SK-N-SH (cell line): ENCODE measurements at regions not wholly inside any gene's neighbourhood (a gene's known extent, or its start where the extent isn't known, plus 50 kb on each side); places are given as distances from the start of the nearest gene placed in this dataset.

ENCODE experiments used
- CTCF ChIA-PET: fragments of 300-600, 350-600 bp; formaldehyde crosslinking; extraction: SDS; loops from one replicate; lab custom pipeline; 2021; lab: Yijun Ruan, JAX
- POLR2A ChIA-PET: fragments of 350-600 bp; sonication (Branson Sonifier 250); formaldehyde crosslinking; extraction: SDS; loops from one replicate; lab custom pipeline; 2020; ENCODE audit warnings: antibody characterized with exemption, inconsistent platforms; lab: Yijun Ruan, JAX
- DNase-seq: peaks from one replicate; pipeline ENCODE4 v3.0.0; 2012
- H2AFZ ChIP-seq: fragments of 200-600 bp; sonication (generic); 2 replicates; pipeline ENCODE4 v1.8.1; 2016; ENCODE audit warnings: antibody characterized with exemption, mild to moderate bottlenecking, low read depth
- H3F3A ChIP-seq: fragments of 200-600 bp; sonication (generic); replicated peaks from 2 replicates; pipeline ENCODE3; 2016; ENCODE audit warnings: antibody characterized with exemption, mild to moderate bottlenecking; ENCODE audit not compliant: insufficient read depth
- H3K27ac ChIP-seq, 2 experiments: fragments of 200-500 bp in 1 of 2; fragments of 200-600 bp in 1 of 2; sonication (Bioruptor generic) in 1 of 2; sonication (generic), shearing (Covaris generic) in 1 of 2; 2 replicates each; pipeline versions ENCODE4 v1.5.1 to v1.6.1; 2014 to 2016; ENCODE audit warnings: low read depth in 2 of 2, inconsistent platforms in 1 of 2, low read length in 1 of 2, mild to moderate bottlenecking in 1 of 2, mixed read lengths in 1 of 2
- H3K27me3 ChIP-seq: fragments of 200-600 bp; sonication (generic), shearing (Covaris generic); 2 replicates; pipeline ENCODE4 v1.6.1; 2016; ENCODE audit warnings: mixed run types; ENCODE audit not compliant: insufficient read depth
- H3K36me3 ChIP-seq, 2 experiments: fragments of 200-500 bp in 1 of 2; fragments of 200-600 bp in 1 of 2; sonication (Bioruptor generic) in 1 of 2; sonication (generic) in 1 of 2; replicated peaks in 1 of 2; 2 replicates each; pipeline versions ENCODE3 to v1.5.1; 2014 to 2016; ENCODE audit warnings: low read length in 1 of 2, mild to moderate bottlenecking in 1 of 2; ENCODE audit not compliant: insufficient read depth in 2 of 2, control insufficient read depth in 1 of 2
- H3K4me1 ChIP-seq, 2 experiments: fragments of 200-500 bp in 1 of 2; fragments of 200-600 bp in 1 of 2; sonication (Bioruptor generic) in 1 of 2; sonication (generic), shearing (Covaris generic) in 1 of 2; 2 replicates each; pipeline versions ENCODE4 v1.5.1 to v1.6.1; 2014 to 2016; ENCODE audit warnings: low read depth in 1 of 2, low read length in 1 of 2, mixed run types in 1 of 2; ENCODE audit not compliant: insufficient read depth in 2 of 2, control insufficient read depth in 1 of 2
- H3K4me2 ChIP-seq: fragments of 200-600 bp; sonication (generic), shearing (Covaris generic); 2 replicates; pipeline ENCODE4 v1.6.1; 2017; ENCODE audit warnings: mixed run types
- H3K4me3 ChIP-seq, 2 experiments: fragments of 200-500 bp in 1 of 2; fragments of 200-600 bp in 1 of 2; sonication (Bioruptor generic) in 1 of 2; sonication (generic), shearing (Covaris generic) in 1 of 2; 2 replicates each; pipeline versions ENCODE4 v1.5.1 to v1.8.1; 2014 to 2016; ENCODE audit warnings: low read depth in 2 of 2, inconsistent platforms in 1 of 2, low read length in 1 of 2, mild to moderate bottlenecking in 1 of 2, mixed read lengths in 1 of 2, moderate library complexity in 1 of 2
- H3K79me2 ChIP-seq: fragments of 200-600 bp; sonication (generic); 2 replicates; pipeline ENCODE4 v1.8.1; 2017; ENCODE audit warnings: mild to moderate bottlenecking; ENCODE audit not compliant: insufficient read depth
- H3K9ac ChIP-seq: fragments of 200-600 bp; sonication (generic); 2 replicates; pipeline ENCODE4 v1.6.1; 2017; ENCODE audit warnings: mixed run types
- H3K9me2 ChIP-seq: fragments of 200-600 bp; sonication (generic); 2 replicates; pipeline ENCODE4 v1.6.1; 2017; ENCODE audit warnings: mixed run types
- H3K9me3 ChIP-seq: fragments of 200-600 bp; sonication (generic); 2 replicates; pipeline ENCODE4 v1.6.1; 2017; ENCODE audit warnings: mixed run types, mild to moderate bottlenecking, moderate library complexity
- H4K20me1 ChIP-seq: fragments of 200-600 bp; sonication (generic); 2 replicates; pipeline ENCODE4 v1.6.1; 2017; ENCODE audit warnings: mild to moderate bottlenecking, mixed run types; ENCODE audit not compliant: insufficient read depth
- CHD2 ChIP-seq: fragments of 150-350 bp; IDR thresholded peaks from 2 replicates; pipeline ENCODE4 v1.6.1; 2018; ENCODE audit warnings: low read length; ENCODE audit not compliant: partially characterized antibody
- CTCF ChIP-seq: fragments of 200-600 bp; sonication (generic); IDR thresholded peaks from 2 replicates; pipeline ENCODE4 v1.6.1; 2017; ENCODE audit warnings: antibody characterized with exemption, mild to moderate bottlenecking, moderate library complexity
- ELF1 ChIP-seq: IDR thresholded peaks from 2 replicates; pipeline ENCODE4 v1.4.0; 2012
- FOSL2 ChIP-seq: IDR thresholded peaks from 2 replicates; pipeline ENCODE4 v1.4.0; 2012; ENCODE audit warnings: low read depth, mild to moderate bottlenecking, moderate library complexity, borderline replicate concordance
- FOXJ3 ChIP-seq: sonication (generic); formaldehyde crosslinking; IDR thresholded peaks from 2 replicates; pipeline ENCODE4 v1.5.1; 2020; ENCODE audit warnings: mild to moderate bottlenecking, missing genetic modification reagents
- FOXM1 ChIP-seq: IDR thresholded peaks from 2 replicates; pipeline ENCODE4 v1.4.0; 2012; ENCODE audit warnings: low read depth, mild to moderate bottlenecking
- GABPA ChIP-seq: IDR thresholded peaks from 2 replicates; pipeline ENCODE4 v1.4.0; 2012; ENCODE audit warnings: low read depth, mild to moderate bottlenecking
- GATA2 ChIP-seq: sonication (generic); formaldehyde crosslinking; IDR thresholded peaks from 2 replicates; pipeline ENCODE4 v1.5.0; 2020; ENCODE audit warnings: mild to moderate bottlenecking, missing genetic modification reagents
- IRF3 ChIP-seq: fragments of 150-350 bp; IDR thresholded peaks from 2 replicates; pipeline ENCODE4 v1.6.1; 2016; ENCODE audit warnings: mild to moderate bottlenecking, low read depth, low read length
- MAX ChIP-seq: IDR thresholded peaks from 2 replicates; pipeline ENCODE4 v1.4.0; 2012; ENCODE audit warnings: low read depth
- MXI1 ChIP-seq: IDR thresholded peaks from 2 replicates; pipeline ENCODE4 v1.6.1; 2012; ENCODE audit warnings: mild to moderate bottlenecking, low read depth, low read length, improper control_type of control experiment
- POLR2AphosphoS5 ChIP-seq: IDR thresholded peaks from 2 replicates; pipeline ENCODE4 v1.6.1; 2012; ENCODE audit warnings: low read depth, low read length
- REST ChIP-seq: IDR thresholded peaks from 2 replicates; pipeline ENCODE4 v1.6.1; 2012; ENCODE audit warnings: mild to moderate bottlenecking, low read depth, low read length, moderate library complexity
- TAF1 ChIP-seq: IDR thresholded peaks from 2 replicates; pipeline ENCODE4 v1.6.1; 2012; ENCODE audit warnings: low read depth, mild to moderate bottlenecking, low read length, moderate library complexity, borderline replicate concordance
- TEAD4 ChIP-seq: IDR thresholded peaks from 2 replicates; pipeline ENCODE4 v1.4.0; 2012; ENCODE audit warnings: mild to moderate bottlenecking, borderline replicate concordance; ENCODE audit not compliant: insufficient read depth
- USF2 ChIP-seq: fragments of 150-350 bp; IDR thresholded peaks from 2 replicates; pipeline ENCODE4 v1.6.1; 2017; ENCODE audit warnings: antibody characterized with exemption, low read length, low read depth, borderline replicate concordance
- YY1 ChIP-seq: IDR thresholded peaks from 2 replicates; pipeline ENCODE4 v1.4.0; 2012; ENCODE audit warnings: low read depth, mild to moderate bottlenecking
- WGBS: methylation state at CpG from one replicate; pipeline ENCODE4 v1.1.6; 2017; ENCODE audit warnings: low lambda C conversion rate; 5-methylcytosine and 5-hydroxymethylcytosine counted together

GRCh38 chr7:54847921-54848320 lies 88.9 kb upstream of the SEC61G start:
- H3K27me3 ChIP-seq = no peaks in the 10 kb centered on the region
- TF ChIP-seq TAF1 (no peak), FOXM1 (no peak), FOXJ3 (CRISPR knock-in tag) (no peak), IRF3 (no peak), GATA2 (CRISPR knock-in tag) (no peak), USF2 (no peak), MXI1 (no peak), FOSL2 (no peak), CHD2 (no peak), MAX (no peak)
- H3K4me2 ChIP-seq = no peak overlapping the region
- no peak overlapping the region for H3K27ac ChIP-seq
- H3K9ac ChIP-seq = no peak overlapping the region
- no peak for DNase-seq
- ChIA-PET CTCF (interaction anchor here (0.8 to 1.0 kb wide), 3 partner anchors 18 to 407 kb away, joined by 3 read pairs; no protein-coding TSS in a partner anchor), POLR2A (no interaction called here)
- H3K4me1 ChIP-seq = no peaks in the 10 kb centered on the region; a peak in 1 of 4 replicates
- no peak overlapping the region for H2AFZ ChIP-seq
- no peaks in the 10 kb centered on the region for H3K36me3 ChIP-seq
- H3K79me2 ChIP-seq = no peaks in the 10 kb centered on the region
- peaks cover 7% of the 10 kb centered on the region; the same call in 1 of the 2 replicates for H3K9me3 ChIP-seq
- H4K20me1 ChIP-seq = no peaks in the 10 kb centered on the region
- no peak overlapping the region for H3K4me3 ChIP-seq
- no peaks in the 10 kb centered on the region for H3K9me2 ChIP-seq
- WGBS = 75% methylated on average over 1 of the region's 1 CpG
- peaks cover 4% of the 10 kb centered on the region for H3F3A ChIP-seq

GRCh38 chr7:54856856-54857255 lies 97.8 kb upstream of the SEC61G start:
- POLR2A ChIA-PET = no interaction called here
- CTCF ChIA-PET = interaction anchor here (1.8 to 2.3 kb wide), 2 partner anchors 398 to 559 kb away, joined by 5 to 12 read pairs; no protein-coding TSS in a partner anchor
- Histone ChIP-seq H3K4me1 (peaks cover 0 to 12% of the 10 kb centered on the region in 2 experiments; a peak in 1 of 4 replicates), H3K79me2 (no peaks in the 10 kb centered on the region), H3K27ac (no peak overlapping the region), H3K4me3 (no peak overlapping the region), H3K9me3 (0 out of 2 replicates have a peak, but pooled peaks cover 2% of the 10 kb centered on the region), H3K9me2 (no peaks in the 10 kb centered on the region), H3F3A (peaks cover 8% of the 10 kb centered on the region), H3K4me2 (no peak overlapping the region), H4K20me1 (no peaks in the 10 kb centered on the region), H3K9ac (no peak overlapping the region), H3K27me3 (no peaks in the 10 kb centered on the region), H3K36me3 (no peaks in the 10 kb centered on the region), H2AFZ (no peak overlapping the region)
- WGBS = 42% methylated on average over 1 of the region's 1 CpG
- no peak for DNase-seq
- no peak for TF ChIP-seq MAX
- TF ChIP-seq TAF1 = no peak
- TF ChIP-seq YY1 = no peak
- no peak for TF ChIP-seq FOXM1
- TF ChIP-seq REST = no peak
- TF ChIP-seq IRF3 = no peak
- no peak for TF ChIP-seq POLR2AphosphoS5
- TF ChIP-seq TEAD4 = no peak
- no peak for TF ChIP-seq ELF1
- TF ChIP-seq CHD2 = no peak
- no peak for TF ChIP-seq CTCF
- TF ChIP-seq GABPA = no peak
